GM23248 (cell line): ENCODE measurements at regions not wholly inside any gene's neighbourhood (a gene's known extent, or its start where the extent isn't known, plus 50 kb on each side); places are given as distances from the start of the nearest gene placed in this dataset.

Source experiments
- EZH2 ChIP-seq: fragments of 200-600 bp; sonication (generic); IDR thresholded peaks from 2 replicates; pipeline ENCODE4 v1.6.1; 2018; ENCODE audit warnings: antibody characterized with exemption, mild to moderate bottlenecking; ENCODE audit not compliant: insufficient read depth, poor library complexity, severe bottlenecking
- EZH2phosphoT487 ChIP-seq: fragments of 200-600 bp; sonication (generic); IDR thresholded peaks from 2 replicates; pipeline ENCODE4 v1.6.1; 2018; ENCODE audit warnings: antibody characterized with exemption, moderate library complexity, mild to moderate bottlenecking, low read depth; ENCODE audit not compliant: insufficient read depth

- no peak for TF ChIP-seq EZH2
- no peak for TF ChIP-seq EZH2phosphoT487
These were observed 260.0 kb downstream of the COG6 start for GRCh38 chr13:39915418-39915817.
